Suppressor macrophage treated with lipopolysaccharide for 4 hours (primary cell): ENCODE measurements at regions not wholly inside any gene's neighbourhood (a gene's known extent, or its start where the extent isn't known, plus 50 kb on each side); places are given as distances from the start of the nearest gene placed in this dataset.

Experiments used
- DNase-seq: peaks from one replicate; pipeline ENCODE4 v3.0.0-alpha.2; 2020

- DNase-seq, result no peak
These were observed 128.8 kb upstream of the CTTNBP2NL start for GRCh38 chr1:112267206-112267605.

DNA sequence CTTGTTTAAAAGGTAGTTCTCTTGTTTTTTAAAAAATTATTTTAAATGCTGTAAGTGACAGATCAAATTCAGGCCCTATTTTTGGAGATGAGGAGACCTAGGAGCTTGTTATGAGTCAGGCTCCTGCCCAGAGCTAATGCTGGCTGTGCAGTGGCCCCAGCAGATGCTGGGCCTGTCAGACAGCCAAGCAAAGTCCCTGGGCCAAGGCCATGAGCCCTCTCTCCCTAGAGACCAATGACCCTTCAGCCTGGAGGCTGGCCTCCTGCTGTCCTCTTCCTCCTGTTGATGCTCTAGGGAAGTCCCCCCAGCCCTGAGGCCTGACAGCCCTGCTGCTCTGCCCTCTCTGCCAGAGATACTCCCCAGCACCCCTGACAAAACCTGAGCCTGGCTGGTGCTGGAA lies 128.1 kb upstream of the CTTNBP2NL start:
- DNase-seq, result no peak

DNA sequence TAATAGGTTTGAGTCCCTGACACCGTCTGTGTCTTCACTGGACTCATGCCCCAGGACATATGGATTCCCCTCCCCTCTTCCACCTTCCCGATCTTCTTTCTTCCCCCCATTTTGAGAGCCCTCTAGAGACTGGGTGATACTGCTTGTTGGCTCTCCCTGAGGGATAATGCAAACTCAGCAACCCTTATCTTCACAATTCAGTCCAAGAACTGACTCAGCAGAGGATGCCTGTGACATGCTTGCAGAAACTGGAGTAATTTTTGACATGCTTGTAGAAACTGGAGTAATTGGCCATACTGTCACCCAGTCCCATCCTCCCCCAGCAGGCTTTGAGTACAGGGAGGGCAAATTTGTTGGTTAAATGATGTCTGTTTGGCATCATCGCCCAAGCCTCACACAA lies 127.6 kb upstream of the CTTNBP2NL start:
- DNase-seq, result no peak

GRCh38 chr1:112271270-112271669 lies 124.7 kb upstream of the CTTNBP2NL start:
- no peak for DNase-seq

DNA sequence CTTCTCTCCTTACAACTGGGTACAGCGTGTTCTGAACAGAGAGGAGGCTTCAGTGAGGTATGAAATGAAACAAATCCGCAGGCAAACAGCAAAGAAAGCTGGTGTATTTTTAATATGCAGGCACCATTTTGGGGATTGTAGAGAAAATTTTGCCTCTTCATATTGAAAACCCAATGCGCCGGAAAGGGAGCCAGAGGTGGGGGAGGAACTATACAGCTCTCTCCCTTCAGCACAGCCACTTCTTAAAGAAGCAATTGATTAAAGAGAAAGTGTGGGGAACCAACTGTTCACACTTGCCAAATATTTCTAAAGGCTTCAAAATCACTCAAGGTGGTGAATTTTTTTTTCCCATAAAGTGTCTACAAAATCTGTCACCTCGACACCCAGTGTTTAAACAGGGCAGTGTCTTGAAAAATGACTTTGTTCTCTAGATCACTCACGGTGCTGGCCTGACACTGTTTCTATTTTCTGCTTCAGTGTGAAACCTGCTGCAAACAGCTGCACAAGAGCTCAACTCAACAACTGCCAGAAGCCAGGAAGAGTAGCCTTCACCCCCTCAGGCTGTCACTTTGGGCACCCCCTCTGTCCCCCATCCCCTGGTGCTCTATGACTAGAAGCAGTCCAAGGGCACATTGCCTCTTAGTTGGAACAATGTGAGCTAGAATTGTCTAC lies 123.8 kb upstream of the CTTNBP2NL start:
- DNase-seq, result no peak

DNA sequence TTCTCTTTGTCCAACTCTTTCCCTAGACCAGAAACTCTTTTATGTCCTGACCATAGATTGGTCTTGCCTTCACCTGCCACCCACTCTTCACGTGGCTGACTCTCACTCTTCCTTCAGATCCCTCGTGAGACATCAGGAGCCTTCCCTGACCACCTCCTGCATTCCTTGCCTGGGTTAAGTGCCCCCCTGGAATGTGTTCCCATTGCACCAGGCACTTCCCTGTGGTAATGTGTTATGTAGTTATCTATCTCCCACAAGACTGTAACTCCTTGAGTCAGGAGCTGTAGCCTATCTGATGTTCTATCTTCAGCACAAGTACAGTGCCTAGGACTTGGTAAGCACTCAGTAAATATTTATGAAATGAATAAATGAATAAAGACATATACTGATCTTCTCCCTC lies 111.2 kb upstream of the CTTNBP2NL start:
- DNase-seq, result no peak

DNA sequence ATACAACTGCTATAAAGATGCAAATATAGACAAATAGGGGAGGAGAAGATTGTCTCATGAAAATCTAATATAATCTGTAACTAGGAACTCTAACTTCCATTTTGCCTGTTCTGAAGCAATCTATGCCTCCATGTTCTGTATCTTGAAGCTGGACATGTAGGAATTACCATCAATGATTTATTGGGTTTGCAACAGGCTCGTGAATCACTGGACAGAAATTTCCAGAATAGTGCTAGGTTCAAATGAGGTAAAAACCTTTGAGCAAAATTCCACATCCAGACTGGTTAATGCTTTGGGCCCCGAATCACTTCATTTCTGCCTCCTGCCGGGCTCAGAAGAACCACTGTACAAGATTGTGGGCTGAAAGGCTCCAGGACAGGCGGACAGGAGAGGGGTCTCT lies 110.7 kb upstream of the CTTNBP2NL start:
- DNase-seq, result no peak

DNA sequence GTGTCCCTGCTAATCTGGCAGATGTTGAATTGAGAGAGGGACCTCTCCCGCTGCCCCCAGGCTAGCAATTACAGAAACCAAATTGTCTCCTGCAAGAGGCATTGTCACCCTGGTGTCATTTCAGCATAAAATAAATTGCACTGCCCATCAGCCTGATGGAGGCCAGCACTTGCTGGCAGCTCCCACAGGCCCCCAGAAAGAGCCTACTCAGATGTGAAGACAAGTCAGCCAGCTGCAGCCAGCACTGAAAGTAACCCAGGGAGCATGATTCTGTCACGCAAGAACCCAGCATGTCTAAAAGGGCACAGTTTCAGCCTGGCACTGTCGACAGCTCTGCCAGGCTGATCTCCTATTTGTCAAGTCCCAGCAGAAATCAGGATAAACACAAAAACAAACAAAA lies 110.3 kb upstream of the CTTNBP2NL start:
- DNase-seq, result no peak

- DNase-seq, result no peak
These were observed 99.1 kb upstream of the CTTNBP2NL start for GRCh38 chr1:112296908-112297307.

DNA sequence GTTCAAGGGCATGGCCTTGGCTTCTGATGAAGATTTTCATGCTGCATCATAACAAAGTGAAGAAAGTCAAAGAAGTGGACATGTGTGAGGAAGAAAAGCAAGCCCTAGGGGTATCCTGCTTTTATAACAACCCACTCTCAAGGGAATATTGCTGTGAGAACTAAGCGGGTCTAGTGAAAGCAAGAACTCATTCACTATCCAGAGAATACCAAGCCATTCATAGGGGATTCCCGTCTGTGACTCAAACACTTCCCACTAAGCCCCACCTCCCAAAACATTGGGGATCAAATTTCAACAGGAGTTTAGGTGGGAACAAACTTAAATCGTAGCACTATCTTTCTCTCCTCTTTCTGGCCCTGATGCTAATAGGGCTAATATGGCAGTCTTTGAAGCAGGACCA lies 98.5 kb upstream of the CTTNBP2NL start:
- no peak for DNase-seq

DNA sequence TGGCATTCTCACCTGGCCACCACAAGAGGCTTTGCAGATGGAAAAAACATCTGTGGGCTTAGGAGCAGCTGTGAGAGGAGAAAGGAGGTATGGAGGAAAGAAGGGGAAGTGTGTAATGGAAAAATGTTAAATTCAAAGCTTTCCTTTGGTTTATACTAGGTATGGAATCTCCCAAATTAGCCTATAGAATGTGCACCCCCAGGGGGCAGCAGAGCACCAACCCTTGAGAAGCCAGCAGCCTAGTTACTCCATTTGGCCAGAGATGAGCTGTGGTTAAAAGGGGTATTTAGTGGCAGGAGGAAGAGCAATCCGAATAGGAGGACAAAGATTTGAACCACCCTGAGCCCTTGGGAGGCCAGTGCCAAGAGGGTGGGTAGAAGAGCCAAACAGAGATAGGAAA lies 97.5 kb upstream of the CTTNBP2NL start:
- DNase-seq, result peak; percentile 62

GRCh38 chr1:112304126-112304525 lies 91.9 kb upstream of the CTTNBP2NL start:
- DNase-seq, result no peak

- DNase-seq, result no peak
These were observed 91.4 kb upstream of the CTTNBP2NL start for GRCh38 chr1:112304612-112305011.

DNA sequence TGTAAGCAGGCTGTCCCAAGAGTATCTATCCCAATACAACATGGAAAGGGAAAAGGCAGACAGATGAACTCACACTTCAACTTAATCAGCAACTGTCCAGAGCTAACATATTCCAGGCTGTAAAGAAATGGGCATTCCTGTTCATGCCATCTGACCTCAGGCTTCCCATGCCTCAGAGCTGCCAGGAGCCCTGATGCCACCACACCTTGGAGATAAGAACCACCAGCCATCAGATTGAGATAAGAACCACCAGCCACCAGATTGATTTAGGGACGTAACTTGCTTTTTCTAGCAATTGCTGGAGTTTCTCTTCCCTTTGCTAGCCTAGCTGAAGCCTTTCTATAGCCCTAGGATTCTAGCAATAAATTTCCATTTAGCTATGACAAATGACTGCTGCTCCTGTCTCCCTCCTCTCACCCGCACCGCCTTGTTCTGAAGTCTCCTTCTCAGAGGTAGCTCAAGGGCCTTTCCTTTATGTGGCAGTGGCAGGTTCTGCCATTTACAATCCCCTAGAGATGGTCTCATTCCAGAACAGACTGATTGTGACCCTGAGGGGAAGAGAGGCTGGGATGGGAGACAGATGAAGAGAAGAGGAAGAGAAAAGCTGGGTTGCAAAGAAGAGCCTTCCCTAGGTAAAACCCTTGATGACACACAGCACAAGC lies 88.0 kb upstream of the CTTNBP2NL start:
- no peak for DNase-seq

- DNase-seq, result no peak
These were observed 87.3 kb upstream of the CTTNBP2NL start for GRCh38 chr1:112308716-112309115.

GRCh38 chr1:112309499-112309898 lies 86.5 kb upstream of the CTTNBP2NL start:
- DNase-seq, result no peak

DNA sequence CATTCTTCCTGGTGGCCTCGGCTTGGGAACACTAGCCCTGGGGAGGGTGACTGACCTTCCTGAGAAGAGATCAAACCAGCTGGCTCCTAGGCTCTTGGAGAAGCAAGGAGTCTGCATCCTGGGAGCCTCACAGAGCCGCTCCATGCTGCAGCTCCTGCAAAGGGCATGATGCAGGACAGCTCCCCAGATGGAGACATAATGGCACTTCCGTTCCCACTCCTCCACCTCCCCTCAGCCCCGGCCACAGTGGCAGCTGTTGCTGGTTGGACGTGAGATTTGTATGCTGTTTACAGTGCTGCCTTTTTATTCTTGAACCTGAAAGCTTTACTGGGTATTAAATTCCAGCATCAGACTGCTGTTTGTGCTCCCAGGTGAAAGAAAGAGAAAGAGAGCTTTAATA lies 83.7 kb upstream of the CTTNBP2NL start:
- no peak for DNase-seq

DNA sequence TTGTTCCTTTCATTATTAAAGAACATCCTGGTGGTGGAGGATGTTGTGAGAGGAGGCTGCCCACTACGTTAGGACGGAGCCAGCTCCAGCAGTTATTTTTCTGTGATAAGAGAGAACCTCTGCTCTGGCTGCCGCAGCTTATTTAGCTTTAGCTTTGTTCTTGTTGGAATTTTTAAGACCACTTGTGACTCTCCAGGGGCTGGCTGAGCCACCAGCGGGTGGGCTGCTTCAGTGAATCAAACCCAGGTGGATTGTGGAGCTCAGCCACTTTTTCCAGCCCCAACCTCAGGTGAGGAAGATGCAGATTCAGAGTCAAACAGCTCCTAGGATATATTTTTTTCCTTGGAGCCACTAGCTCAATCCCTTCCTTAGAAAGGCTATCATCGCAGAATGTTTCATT lies 83.1 kb upstream of the CTTNBP2NL start:
- no peak for DNase-seq

DNA sequence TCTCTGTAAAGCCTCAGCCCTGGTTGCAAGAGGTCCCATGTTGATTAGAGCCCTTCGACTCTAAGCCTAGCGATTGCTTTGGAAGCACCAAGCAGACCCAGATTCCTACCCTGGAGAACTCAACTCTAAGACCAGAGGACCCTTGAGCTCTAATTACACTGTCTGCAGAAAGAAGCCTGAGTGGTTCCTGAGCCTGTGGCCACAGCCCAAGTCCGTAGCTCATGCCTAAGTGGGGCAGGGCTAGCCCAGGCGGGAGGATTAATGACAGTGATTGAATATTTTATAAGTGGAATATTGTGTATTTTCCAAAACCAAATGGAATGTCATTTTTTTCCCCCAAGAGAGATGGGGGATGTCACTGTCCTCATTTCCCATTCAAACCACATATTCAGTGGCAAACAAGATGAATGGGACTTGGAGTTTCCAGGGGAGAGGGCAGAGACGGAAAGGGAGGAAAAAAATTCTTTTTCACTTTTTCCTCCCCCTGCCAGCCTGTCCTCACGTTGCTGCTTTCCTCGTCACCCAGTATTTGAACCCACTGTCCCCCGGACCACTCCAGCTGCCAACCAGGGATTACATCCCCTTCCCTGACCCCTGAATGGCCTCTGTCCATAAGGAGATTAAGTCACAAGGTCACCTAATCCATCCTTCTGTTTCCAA lies 79.6 kb upstream of the CTTNBP2NL start:
- DNase-seq, result no peak

DNA sequence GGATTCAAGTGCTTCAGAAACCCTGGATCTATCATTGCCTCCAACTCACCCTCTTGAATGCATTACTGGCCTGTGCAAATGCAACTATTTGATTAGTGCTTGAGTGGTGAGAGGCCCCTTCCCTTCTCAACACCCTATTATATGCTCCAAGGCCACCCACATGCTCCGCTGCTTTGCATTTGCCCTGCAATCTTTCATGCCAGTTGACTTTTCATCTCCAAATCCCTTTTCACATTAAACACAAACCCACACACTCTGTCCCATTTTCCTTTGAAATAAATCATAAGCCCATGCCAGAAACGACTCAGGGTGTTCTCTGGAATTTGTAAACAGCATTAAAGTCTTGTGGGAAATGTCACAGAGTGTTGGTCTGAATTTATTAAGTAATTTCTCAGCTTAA lies 78.9 kb upstream of the CTTNBP2NL start:
- no peak for DNase-seq

GRCh38 chr1:112317611-112318062 lies 78.4 kb upstream of the CTTNBP2NL start:
- no peak for DNase-seq

DNA sequence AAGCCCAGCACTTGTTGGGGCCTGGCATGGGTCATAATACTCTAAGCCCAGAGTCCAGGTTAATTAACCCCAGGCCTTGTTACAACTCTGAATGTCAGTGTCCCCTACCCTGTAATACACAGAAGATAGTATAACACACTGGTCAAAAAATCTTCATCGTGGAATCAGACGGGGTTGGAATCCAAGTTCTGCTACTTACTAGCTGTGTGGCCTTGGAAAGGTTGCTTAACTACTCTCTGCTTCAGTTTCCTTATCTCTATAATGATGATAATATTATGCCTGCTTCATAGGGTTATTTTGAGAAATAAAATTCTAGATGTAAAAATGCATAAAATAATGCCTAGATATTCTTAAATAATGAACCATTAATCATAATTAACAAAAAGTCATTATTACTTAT lies 77.8 kb upstream of the CTTNBP2NL start:
- no peak for DNase-seq

DNA sequence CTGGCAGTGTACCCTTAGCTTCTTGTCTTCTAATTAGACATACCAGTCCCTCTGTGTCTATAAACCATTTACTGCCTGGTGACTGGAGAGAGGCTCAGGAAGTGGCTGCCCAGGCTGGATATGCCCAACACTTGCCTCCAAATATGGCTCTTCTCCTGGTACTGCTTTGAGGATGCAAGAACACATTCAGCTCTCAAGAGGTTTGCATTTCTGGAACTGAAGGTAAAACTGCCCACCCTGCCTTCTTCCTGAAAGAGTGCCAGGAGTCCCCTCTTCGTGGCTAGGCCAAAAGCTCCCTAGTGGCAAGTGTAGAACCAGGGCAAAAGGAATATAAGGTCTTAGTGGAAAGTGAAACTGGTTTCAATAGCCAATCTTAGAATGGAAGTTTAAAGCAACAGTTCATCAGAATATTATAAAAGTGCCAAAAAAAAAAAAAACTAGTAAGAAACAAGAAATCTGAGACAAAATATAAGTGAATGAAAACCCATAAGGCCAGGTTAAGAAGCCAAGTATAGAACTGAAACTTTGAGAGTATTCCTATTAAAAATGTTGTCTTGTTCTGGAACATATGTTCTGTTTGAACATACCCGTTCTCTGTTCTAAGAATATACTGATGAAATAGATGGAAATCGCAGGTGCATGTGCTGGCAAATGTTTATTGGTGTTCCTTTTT lies 77.2 kb upstream of the CTTNBP2NL start:
- no peak for DNase-seq
